ENCODE measurements at regions not wholly inside any gene's neighbourhood (a gene's known extent, or its start where the extent isn't known, plus 50 kb on each side); places are given as distances from the start of the nearest gene placed in this dataset.
A peak's percentile ranks its signal among the peaks of the same experiment; 100 is the strongest.

DNA sequence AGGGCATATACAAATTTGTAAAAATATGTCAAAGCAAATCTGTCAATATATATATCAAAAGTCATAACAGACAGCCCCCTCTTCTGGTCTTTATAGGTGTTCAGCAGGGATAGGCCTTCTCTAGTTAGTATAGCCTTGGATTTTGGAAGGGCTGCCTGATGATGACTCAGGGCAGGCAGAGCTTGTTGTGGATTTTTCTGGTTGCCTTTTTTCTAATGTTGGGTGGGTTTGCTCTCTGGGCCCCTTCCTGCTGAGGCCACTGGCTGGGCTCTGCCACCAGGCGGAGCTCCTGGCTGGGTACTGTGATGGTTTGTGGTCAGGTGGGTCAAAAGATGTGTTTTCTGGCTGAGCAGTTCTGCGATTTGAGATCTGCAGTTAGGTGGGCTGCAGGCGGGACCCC is 294.2 kb downstream of the GRIA2 start:
- no TSS peak for BruUV-seq (replicated peaks)
- H3K4me1 ChIP-seq (ENCODE audit: insufficient read depth, low read length): no peaks in the 10 kb centered on the region
- no peak overlapping the region for H3K4me3 ChIP-seq (ENCODE audit: low read length)
- no peak overlapping the region for H2AFZ ChIP-seq (ENCODE audit: low read length)
- intact Hi-C loops (cut with micrococcal nuclease): loop anchor here (5.0 to 10.0 kb wide), 3 partner anchors 287 to 463 kb away; no protein-coding TSS in a partner anchor
- no peaks in the 10 kb centered on the region for H3K36me3 ChIP-seq (ENCODE audit: low read depth, low read length)
- CTCF ChIA-PET: interaction anchor here (0.7 kb wide), 1 partner anchor 469 kb away, joined by 3 read pairs; no protein-coding TSS in a partner anchor
- no peaks in the 10 kb centered on the region for H3K9me2 ChIP-seq (replicated peaks; ENCODE audit: low read length)
- TF ChIP-seq, protein P1, sequence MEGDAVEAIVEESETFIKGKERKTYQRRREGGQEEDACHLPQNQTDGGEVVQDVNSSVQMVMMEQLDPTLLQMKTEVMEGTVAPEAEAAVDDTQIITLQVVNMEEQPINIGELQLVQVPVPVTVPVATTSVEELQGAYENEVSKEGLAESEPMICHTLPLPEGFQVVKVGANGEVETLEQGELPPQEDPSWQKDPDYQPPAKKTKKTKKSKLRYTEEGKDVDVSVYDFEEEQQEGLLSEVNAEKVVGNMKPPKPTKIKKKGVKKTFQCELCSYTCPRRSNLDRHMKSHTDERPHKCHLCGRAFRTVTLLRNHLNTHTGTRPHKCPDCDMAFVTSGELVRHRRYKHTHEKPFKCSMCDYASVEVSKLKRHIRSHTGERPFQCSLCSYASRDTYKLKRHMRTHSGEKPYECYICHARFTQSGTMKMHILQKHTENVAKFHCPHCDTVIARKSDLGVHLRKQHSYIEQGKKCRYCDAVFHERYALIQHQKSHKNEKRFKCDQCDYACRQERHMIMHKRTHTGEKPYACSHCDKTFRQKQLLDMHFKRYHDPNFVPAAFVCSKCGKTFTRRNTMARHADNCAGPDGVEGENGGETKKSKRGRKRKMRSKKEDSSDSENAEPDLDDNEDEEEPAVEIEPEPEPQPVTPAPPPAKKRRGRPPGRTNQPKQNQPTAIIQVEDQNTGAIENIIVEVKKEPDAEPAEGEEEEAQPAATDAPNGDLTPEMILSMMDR (conservative IDR thresholded peaks at IDR 0.05; ENCODE audit: low read depth, low read length): no peak; the same call in none of the 2 replicates
- TF ChIP-seq EZH2 (IDR thresholded peaks at IDR 0.05; ENCODE audit: low read length, unreplicated experiment): no peak
- no peak for TF ChIP-seq EZH2phosphoT487 (IDR thresholded peaks at IDR 0.05; ENCODE audit: borderline replicate concordance, low read length)
- H4K20me1 ChIP-seq (ENCODE audit: low read length): no peaks in the 10 kb centered on the region
- DNase-seq (peak; percentile 2), ATAC-seq (peak; percentile 50; the same call in 1 of the 2 replicates)
- no peaks in the 10 kb centered on the region for H3F3A ChIP-seq (ENCODE audit: low read length, unreplicated experiment)
- no peaks in the 10 kb centered on the region for H3K27me3 ChIP-seq (ENCODE audit: low read length)
- H3K9ac ChIP-seq (ENCODE audit: low read length): no peak overlapping the region
- H3K4me2 ChIP-seq (ENCODE audit: low read length): no peak overlapping the region
- no peaks in the 10 kb centered on the region for H3K79me2 ChIP-seq (ENCODE audit: low read length)
- H3K9me3 ChIP-seq (ENCODE audit: low read length): no peaks in the 10 kb centered on the region
- no peak overlapping the region for H3K27ac ChIP-seq (ENCODE audit: low read length)
- POLR2A ChIA-PET (ENCODE audit: unreplicated experiment): no interaction called here

GRCh38 chr4:157509341-157509740 is 288.8 kb downstream of the GRIA2 start:
- Histone ChIP-seq H4K20me1 (ENCODE audit: low read length) (no peaks in the 10 kb centered on the region), H3K4me3 (ENCODE audit: low read length) (no peak overlapping the region), H3K79me2 (ENCODE audit: low read length) (no peaks in the 10 kb centered on the region), H3K36me3 (ENCODE audit: low read depth, low read length) (no peaks in the 10 kb centered on the region), H3K27ac (ENCODE audit: low read length) (no peak overlapping the region), H3K4me1 (ENCODE audit: insufficient read depth, low read length) (no peaks in the 10 kb centered on the region), H3K9ac (ENCODE audit: low read length) (no peak overlapping the region), H3K4me2 (ENCODE audit: low read length) (no peak overlapping the region), H3K27me3 (ENCODE audit: low read length) (no peaks in the 10 kb centered on the region), H2AFZ (ENCODE audit: low read length) (no peak overlapping the region), H3K9me3 (ENCODE audit: low read length) (no peaks in the 10 kb centered on the region), H3F3A (ENCODE audit: low read length, unreplicated experiment) (no peaks in the 10 kb centered on the region), H3K9me2 (replicated peaks; ENCODE audit: low read length) (no peaks in the 10 kb centered on the region)
- BruUV-seq (replicated peaks): no TSS peak
- TF ChIP-seq EZH2phosphoT487 (IDR thresholded peaks at IDR 0.05; ENCODE audit: borderline replicate concordance, low read length): no peak
- TF ChIP-seq, protein P1 (conservative IDR thresholded peaks at IDR 0.05; ENCODE audit: low read depth, low read length): no peak
- no peak for TF ChIP-seq EZH2 (IDR thresholded peaks at IDR 0.05; ENCODE audit: low read length, unreplicated experiment)
- ATAC-seq (no peak), DNase-seq (no peak)
- ChIA-PET POLR2A (ENCODE audit: unreplicated experiment) (no interaction called here), CTCF (no interaction called here)
- intact Hi-C loops (cut with micrococcal nuclease): no loop called here

- no peaks in the 10 kb centered on the region for H3K9me3 ChIP-seq (ENCODE audit: low read length)
- BruUV-seq (replicated peaks): no TSS peak
- ATAC-seq (no peak), DNase-seq (no peak)
- H3K4me2 ChIP-seq (ENCODE audit: low read length): no peak overlapping the region
- CTCF ChIA-PET: no interaction called here
- no peak for TF ChIP-seq EZH2phosphoT487 (IDR thresholded peaks at IDR 0.05; ENCODE audit: borderline replicate concordance, low read length)
- TF ChIP-seq EZH2 (IDR thresholded peaks at IDR 0.05; ENCODE audit: low read length, unreplicated experiment): no peak
- TF ChIP-seq, protein P1 (conservative IDR thresholded peaks at IDR 0.05; ENCODE audit: low read depth, low read length): no peak
- no peak overlapping the region for H3K9ac ChIP-seq (ENCODE audit: low read length)
- no peak overlapping the region for H3K4me3 ChIP-seq (ENCODE audit: low read length)
- H3K9me2 ChIP-seq (replicated peaks; ENCODE audit: low read length): no peaks in the 10 kb centered on the region
- H4K20me1 ChIP-seq (ENCODE audit: low read length): no peaks in the 10 kb centered on the region
- POLR2A ChIA-PET (ENCODE audit: unreplicated experiment): no interaction called here
- no peaks in the 10 kb centered on the region for H3K27me3 ChIP-seq (ENCODE audit: low read length)
- H2AFZ ChIP-seq (ENCODE audit: low read length): no peak overlapping the region
- intact Hi-C loops (cut with micrococcal nuclease): no loop called here
- H3K79me2 ChIP-seq (ENCODE audit: low read length): no peaks in the 10 kb centered on the region
- no peaks in the 10 kb centered on the region for H3K36me3 ChIP-seq (ENCODE audit: low read depth, low read length)
- no peaks in the 10 kb centered on the region for H3K4me1 ChIP-seq (ENCODE audit: insufficient read depth, low read length)
- H3F3A ChIP-seq (ENCODE audit: low read length, unreplicated experiment): no peaks in the 10 kb centered on the region
- no peak overlapping the region for H3K27ac ChIP-seq (ENCODE audit: low read length)
Observed at GRCh38 chr4:157502656-157503055, 282.1 kb downstream of the GRIA2 start.
